HG03025 (cell line): ENCODE measurements at regions not wholly inside any gene's neighbourhood (a gene's known extent, or its start where the extent isn't known, plus 50 kb on each side); places are given as distances from the start of the nearest gene placed in this dataset.
"Not testable (repeated sequence)": the region's sequence is repeated elsewhere in the genome, so short reads cannot be mapped to it uniquely, and the experiment has no call there.

Source experiments
- ATAC-seq: cut with Tn5 transposase; IDR thresholded peaks from one replicate; pipeline ENCODE4 v1.9.1; 2021; ENCODE audit warnings: mild to moderate bottlenecking, moderate library complexity; ENCODE audit not compliant: unreplicated experiment, low FRiP score

DNA sequence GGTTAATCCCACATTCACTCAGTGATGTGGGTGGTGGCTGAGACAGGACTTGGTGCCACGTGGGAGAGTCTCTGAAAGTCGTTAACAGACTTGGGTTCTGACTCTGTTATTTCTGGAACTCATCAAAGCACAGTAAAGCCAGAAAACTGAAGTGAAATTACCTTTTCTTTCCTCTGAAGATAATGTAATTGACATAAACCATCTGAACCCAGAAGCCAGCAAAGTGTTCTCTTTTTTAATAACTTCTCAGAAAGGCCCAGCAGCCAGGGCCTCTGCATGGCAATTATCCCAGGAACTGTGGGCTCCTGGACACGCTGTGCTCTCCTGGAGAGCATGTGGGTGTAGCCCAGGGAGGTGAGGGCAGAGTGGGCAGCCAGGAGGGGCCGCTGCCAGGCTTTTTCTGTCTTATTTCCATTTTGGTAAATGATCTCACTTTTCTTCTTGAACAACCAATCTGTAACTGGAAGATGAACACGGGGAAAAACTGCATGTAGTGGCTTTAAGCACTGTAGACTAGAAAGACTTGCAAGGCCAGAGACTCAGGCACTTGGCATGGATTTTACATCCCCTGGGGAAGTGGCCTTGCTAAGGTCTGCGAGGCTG lies 444.1 kb upstream of the TMEM132C start:
- ATAC-seq: no peak

DNA sequence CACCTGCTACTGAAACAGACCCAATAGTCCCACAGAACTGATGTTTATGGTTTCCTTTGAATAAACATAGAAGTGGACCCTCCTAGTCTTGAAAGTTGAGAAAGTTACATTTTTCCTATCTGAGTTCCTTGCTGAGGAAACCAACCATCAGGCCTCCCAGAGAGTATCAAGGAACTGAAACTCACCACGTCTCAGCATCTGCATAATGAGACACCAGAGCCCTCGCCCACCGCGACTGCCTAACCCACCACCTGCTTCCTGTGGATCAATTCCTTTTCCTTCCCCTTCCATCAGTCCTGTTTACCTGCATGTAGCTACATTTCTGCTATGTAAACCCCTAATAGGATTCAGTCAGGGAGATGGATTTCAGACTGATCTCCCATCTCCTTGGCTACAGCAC lies 443.2 kb upstream of the TMEM132C start:
- no peak for ATAC-seq

DNA sequence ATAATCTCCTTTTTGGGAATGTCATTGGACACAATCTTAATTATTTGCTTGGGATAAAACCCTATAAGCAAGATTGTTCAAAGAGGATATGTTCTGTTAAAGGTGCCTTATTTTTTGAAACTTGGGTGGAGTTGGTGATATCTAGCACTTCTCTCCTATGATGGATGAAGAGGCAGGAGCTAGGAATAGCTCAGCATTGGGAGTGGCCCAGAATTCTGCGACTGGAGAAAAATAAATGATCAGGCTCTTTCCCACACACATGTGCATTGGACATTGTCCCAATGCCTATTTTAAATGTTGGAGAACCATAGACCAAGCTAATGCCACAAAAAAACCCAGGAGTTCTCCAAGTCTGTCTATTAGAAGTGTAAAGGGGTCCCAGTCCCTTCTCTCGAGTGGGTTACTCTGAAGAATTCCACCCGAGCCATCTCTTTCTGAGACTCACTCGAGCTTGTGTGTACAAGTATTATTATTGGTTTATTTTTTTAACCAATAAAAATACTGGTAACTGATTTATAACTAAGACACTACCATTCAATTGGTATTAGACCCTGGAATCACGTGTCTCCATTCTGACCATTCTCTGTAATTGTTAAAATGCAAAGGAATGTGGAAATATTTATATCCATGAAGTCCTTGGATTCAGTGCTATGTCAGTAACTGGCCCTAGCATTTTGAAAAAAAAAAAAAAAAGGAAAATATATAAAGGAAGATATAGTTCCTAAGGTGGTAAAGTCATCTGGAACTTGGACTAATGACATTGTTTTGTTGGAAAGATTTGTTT lies 437.5 kb upstream of the TMEM132C start:
- ATAC-seq: no peak

DNA sequence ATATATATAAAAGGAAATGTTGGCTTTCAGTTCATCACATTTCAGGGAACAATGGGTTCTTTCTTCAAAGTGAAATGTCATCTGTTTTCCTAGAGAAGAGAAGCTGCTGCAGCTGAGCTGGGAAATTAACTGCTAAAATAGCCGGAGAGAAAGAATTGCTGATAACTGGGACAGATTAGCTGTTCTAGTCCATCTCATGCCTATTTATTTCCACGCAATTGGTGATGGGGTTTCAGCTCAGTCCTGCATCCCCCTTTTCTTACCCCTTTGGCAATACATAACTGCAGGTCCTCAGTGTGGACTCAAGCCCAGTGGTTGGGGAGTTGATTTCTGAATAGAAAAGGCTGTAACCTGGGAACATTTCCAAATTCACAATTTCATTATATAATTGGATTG lies 436.9 kb upstream of the TMEM132C start:
- no peak for ATAC-seq

DNA sequence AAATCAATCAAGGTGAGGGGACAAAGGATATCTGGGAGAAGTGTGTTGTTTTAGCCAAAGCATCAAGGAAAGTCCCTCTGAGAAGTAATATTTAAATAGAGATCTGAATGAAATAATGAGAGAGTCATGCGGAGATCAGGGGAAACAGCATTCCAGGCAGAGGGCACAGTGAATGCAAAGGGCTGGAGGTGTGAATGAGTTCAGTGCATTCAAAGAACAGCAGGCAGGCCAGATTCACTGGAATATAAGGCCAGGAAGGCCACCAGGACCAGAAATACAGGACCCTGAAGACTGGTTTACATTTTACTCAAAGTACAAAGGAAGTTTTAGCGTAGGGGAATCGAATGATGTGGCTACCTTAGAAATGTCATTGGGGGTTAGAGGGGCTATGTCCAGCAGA lies 436.2 kb upstream of the TMEM132C start:
- no peak for ATAC-seq

DNA sequence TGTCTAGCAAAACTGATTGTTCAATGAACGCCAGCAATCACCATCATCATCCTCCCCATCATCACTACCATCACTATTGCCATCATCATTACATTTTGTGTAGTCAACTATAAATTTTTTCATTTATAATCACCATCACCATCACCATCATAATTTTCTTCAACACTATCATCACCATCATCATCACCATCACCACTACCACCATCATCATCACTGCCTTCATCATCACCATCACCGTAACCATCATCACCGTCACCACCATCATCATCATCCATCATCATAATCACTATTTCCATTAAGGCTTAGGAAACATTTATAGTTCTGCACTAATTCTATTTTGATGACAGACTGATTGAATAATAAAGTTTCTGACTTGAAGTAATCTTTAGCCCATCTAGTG lies 434.8 kb upstream of the TMEM132C start:
- no peak for ATAC-seq

DNA sequence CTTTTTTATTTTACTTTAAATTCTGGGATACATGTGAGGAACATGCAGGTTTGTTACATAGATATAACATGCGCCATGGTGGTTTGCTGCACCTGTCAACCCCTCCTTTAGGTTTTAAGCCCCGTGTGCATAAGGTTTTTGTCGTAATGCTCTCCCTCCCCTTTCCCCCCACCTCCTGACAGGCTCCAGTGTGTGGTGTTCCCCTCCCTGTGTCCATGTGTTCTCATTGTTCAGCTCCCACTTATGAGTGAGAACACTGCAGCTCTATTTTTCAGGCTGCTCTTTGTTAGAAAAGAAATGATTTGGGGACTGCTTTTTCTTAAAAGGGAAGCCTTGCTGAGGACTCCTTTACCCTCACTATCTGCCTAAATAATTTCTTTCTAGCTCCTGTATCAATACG lies 430.2 kb upstream of the TMEM132C start:
- ATAC-seq: not testable (repeated sequence)

DNA sequence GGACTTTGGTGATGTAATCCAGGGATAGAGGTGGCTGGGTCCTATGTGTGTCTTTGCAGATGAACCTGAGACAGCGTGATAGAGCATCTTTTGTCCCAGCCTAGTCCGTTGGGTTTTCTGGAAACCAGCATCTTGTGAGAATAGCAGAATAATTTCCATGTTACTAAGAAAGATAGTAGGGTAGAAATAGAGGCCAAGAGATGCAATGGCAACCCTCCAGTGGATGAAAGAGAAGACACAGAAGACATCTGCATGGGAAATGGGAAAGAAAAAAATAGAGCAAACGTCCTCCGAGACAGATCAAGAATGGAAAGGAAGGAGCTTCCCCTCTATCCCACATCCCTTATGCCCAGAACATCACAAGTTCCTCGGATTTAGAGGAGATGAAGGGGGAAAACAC lies 409.3 kb upstream of the TMEM132C start:
- ATAC-seq: no peak

DNA sequence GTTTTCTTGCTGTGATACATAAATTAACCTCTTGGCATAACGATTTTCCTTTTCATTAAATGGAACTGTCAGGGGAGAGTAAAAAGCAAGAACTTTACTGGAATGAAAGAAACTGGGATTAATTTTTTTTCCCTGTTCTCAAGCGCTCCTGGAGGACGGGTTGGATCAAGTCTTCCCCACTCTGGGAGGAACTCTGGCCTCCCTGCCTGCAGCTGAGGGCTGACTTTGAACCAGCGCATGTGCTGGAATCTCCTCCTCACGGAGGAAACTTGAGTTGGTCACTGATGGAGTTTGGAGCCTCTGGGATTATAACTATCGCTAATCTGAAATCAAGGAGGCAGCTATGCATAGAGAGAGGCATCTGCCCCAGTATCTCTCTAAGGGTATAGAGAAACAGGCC lies 406.4 kb upstream of the TMEM132C start:
- ATAC-seq: no peak

DNA sequence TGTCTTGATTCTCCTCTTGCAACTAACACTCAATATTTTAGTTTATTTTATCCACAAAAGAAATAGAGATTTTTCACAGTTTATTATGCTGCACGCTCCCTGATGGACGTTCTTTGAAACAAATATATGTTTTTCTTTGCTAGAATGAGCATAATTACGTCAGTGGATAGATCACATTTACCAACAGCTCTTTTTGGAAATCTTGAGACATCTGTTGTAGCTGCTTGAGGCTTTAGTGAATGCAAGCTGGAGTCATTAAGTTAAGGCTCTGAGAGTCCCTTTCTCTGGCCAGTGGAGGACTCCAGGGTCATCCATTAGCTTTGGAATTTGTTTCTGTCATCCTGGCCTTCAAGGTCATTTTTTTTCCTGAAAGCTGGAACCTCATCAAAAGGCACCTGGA lies 405.6 kb upstream of the TMEM132C start:
- ATAC-seq: no peak

DNA sequence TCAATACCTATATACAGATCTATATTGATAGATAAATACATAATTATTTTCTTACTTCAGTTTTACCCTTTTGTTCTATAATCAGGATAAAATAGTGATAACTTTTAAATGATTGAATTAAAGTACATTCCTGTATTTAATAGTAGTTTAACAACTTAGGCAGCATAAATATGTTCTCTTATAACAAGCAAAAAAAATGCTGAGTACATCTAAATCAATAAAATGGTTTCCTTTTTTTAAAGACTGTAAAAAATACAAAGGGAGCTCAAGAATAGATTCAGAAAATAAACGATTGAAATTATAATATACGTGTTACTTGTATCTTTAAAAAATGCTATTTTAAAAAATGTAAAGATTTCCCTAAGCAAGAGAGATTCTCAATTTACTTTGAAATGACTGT lies 393.7 kb upstream of the TMEM132C start:
- ATAC-seq: no peak

DNA sequence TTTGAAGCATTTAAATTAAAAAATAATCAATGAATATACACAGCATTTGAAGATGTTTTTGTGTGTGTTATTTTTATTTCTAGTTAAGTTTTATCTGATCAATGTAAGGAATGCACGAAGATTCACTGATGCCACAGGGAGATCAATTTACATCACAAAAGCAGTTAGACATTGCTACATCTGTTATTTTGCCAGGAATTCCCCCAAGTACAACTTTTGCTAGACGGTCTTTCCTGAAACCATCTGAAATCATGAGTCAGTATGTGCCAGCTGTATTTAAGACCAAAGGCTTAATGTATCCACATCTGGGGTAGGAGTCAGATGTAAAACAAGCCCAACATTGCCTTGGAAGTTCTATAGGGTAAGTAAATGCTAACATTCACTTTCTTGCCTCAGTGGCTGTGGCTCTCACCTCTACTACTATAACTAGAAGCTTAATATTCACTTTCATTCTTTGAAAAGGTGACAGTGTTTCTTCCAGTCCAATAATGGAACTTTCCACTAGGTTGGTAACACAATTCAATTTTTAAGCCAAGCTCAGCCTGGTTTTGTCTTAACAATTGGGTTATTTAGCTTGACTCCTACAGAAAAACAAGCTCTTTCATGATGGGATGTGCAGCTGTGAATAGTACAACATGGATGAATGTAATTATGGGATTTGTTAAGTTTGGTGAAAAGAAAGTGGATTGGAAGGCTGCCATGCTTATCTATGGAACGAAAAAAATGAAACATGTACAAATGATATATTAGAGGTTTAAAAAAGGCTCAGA lies 385.4 kb upstream of the TMEM132C start:
- ATAC-seq: no peak

DNA sequence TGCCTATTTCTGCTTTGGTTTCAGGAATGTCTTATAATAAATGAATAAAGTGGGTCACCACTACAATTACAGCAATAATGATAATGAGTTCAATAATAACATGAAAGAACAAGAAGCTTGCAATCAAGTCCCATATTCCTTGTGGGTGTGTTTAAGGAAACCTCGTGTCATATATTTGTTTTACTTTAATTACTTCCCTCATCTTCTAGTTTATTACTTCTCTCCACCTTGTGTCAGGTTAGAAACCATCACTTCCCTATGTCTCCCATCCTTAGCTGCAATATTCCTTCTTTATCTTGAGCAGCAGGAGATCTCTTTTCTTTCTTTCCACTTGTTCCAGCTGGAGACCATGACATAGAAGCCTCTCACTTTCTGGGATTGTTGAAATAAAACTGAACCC lies 384.0 kb upstream of the TMEM132C start:
- no peak for ATAC-seq

DNA sequence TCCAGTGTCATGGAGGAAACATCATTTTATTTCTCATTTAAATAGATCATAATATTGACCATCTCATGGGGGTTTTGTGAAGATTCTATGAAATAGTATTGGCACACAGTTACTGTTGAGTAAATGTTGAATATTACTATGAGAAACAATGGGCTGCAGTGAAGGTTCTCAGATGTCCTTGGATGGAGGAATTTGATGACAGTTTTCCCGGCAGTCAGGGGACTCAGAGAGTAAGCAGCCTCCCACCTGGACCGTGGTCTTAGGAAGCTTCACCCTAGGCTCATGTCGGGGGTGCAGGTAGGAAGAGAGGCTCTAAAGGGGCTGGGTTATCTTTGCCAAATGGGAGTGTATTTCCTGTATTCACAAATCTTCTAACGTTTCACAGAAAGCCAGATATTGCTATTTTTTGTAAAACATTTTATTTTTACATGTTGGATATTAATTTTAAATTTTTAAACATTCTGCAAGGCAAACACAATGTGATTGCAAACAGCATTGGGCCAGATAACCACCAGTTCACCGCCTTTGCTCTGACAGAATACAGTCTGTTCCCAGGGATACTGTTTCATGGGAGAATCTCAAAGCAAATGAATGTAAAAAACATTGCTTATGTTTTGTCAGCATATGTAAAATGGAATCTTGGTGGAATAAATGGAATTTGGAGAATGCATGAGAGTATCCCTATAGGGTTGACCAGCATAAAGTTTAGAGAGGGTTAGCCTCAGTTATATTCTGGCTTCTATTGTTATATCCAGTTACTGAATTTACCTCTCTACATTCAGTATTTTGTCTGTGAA lies 380.8 kb upstream of the TMEM132C start:
- no peak for ATAC-seq

DNA sequence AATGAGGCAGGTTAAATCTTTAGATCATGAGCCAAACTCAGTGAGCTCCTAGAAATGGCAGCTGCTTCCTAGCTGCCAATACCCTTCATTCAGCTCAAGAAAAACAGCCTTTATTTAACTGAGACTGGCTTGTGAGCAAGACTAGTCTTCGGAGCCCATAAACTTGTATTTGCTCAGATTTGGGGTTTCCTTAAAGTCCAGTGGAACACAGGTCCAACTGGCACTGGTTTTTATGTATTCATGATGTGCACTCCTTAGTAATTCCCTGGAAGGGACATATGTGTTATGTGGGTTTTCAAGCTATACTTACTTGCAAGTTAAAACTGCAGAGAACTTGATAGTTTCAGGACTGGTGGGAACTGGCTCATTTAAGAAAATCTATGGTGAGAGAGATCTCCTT lies 380.1 kb upstream of the TMEM132C start:
- no peak for ATAC-seq

DNA sequence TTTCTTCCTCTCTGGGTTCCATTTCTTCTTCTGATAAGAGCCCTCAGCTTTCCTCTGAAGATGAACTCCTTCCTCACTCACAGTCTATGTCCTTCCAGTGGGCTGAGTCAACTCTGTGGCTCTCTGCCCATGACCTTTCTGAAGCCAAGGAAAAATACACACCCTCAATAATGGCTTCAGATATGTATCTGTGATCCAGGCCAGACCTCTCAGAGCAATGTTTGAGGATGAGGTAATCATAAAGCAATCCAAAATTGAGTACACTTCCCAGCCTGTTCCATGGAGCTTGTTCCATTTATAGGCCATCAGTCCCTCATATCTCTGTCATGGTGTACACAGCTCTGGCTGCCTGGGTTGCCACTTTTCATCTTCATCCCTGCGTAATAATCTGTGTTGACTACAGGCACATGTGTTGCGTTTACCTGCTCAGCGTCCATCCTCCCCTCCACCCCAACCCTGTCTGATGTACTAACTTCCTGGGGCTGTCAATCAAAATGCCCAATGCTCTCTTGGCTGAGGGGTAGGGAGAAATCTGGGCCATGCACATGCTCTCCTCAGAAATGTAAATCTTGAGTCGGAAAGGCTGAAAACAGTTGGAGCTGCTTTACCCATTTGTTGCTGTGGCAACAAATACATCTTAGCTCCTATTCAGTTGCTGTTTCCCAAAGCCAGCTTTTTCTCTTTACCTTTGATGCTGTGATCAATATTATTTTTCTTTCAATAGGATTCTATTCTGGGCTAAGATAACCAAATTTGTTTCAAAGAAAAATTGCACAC lies 377.8 kb upstream of the TMEM132C start:
- no peak for ATAC-seq

DNA sequence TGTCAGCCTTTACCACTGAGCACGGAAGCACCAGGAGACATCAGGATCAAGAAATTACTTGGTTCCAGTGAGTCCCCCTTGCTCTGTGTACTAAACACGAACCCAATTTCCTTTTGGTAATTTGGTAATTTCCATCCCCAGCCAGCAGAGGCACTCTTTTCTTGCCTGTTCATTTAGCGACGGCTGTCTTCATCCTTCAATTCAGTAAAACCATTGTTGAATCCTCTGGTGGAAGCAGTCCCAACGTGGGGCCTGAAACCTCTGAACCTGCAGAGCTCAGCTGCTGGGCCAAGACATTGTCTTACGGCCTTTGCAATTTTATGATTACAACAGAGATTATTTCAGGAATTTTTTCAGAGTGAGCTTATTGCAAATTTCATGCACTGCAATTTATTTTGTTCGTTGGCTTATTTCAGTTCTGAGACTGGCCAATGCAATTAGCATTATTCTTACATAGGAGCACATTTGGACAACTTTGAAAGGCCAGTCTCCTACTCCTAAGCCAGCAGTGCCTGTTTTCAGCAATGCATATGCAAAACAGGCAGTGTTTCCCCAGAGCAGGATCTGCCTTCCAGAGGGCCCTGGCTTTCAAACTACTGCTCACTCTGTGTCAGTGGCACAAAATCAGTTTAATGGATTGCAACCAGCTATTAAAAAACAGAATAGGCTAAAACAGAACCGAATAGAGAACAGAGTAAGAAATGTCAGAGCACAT lies 372.9 kb upstream of the TMEM132C start:
- ATAC-seq: no peak

DNA sequence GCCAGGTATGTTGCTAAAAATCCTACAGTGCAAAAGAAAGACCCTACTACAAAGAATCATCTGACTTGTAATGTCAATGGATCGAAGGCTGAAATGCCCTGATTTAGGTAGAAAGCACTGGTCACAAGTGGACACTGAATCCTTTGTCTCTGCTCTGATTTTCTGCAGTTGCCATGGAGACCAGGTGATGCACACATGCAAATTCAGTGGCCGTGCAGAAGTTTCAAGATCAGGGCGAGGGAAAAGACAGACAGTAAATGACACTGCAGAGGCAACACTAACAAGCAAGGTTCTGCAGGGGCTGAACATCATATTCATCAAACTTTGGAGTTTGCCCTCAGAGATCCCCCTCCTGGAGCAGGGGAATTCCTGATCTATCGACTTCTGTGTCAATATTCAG lies 370.3 kb upstream of the TMEM132C start:
- no peak for ATAC-seq

DNA sequence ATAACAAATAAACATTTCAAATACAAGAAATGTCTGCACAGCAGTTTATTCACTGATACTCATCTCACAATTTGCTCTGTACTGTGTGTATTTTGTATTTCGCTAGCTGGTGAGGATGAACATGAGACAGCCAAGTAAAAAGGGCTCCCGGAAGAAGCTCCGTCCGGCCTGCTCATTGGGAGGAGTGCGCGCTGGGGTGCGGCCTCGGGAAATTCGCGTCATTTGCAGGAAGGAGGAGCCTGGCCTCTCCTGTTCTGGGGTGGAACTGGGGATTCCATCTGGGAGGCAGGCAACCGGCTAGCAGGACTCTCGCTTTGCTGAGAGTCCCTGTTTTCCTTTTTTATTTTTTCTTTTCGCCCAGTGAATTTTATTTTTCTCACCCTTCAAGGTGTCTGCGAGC lies 368.4 kb upstream of the TMEM132C start:
- no peak for ATAC-seq

DNA sequence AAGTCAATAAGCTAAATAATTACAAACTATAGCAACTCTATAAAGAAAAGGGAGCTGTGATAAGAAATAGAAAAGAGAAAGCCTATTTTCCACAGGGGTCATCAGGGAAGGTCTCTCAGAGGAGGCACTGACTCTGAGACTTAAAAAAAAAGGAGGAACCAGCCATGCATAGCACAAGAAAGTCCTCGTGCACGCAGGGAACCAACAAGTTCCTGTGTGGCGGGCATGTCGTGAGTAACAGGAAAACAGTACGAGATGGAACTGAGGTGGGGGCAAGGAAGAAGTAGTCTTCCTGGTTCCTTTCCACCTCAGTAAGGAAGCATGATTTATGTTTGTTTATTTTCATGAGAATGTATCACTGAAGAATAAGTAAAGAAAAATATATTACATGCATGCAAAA lies 367.0 kb upstream of the TMEM132C start:
- no peak for ATAC-seq
